GM12864 (cell line): ENCODE measurements at regions not wholly inside any gene's neighbourhood (a gene's known extent, or its start where the extent isn't known, plus 50 kb on each side); places are given as distances from the start of the nearest gene placed in this dataset.
A peak's percentile ranks its signal among the peaks of the same experiment; 100 is the strongest.
"Not testable (repeated sequence)": the region's sequence is repeated elsewhere in the genome, so short reads cannot be mapped to it uniquely, and the experiment has no call there.

Source experiments
- DNase-seq: peaks from one replicate; pipeline ENCODE4 v3.0.0-alpha.2; 2011; ENCODE audit warnings: low read depth
- H3K4me3 ChIP-seq: 2 replicates; pipeline ENCODE4 v1.5.1; 2011; ENCODE audit warnings: mild to moderate bottlenecking, low read depth, low read length, control low read depth
- TF ChIP-seq, protein P1 (sequence below): IDR thresholded peaks from 2 replicates; pipeline ENCODE4 v1.5.1; 2011; ENCODE audit warnings: low read depth, mild to moderate bottlenecking, moderate library complexity, low read length, control low read depth, inconsistent platforms; ENCODE audit errors: missing control alignments

DNA sequence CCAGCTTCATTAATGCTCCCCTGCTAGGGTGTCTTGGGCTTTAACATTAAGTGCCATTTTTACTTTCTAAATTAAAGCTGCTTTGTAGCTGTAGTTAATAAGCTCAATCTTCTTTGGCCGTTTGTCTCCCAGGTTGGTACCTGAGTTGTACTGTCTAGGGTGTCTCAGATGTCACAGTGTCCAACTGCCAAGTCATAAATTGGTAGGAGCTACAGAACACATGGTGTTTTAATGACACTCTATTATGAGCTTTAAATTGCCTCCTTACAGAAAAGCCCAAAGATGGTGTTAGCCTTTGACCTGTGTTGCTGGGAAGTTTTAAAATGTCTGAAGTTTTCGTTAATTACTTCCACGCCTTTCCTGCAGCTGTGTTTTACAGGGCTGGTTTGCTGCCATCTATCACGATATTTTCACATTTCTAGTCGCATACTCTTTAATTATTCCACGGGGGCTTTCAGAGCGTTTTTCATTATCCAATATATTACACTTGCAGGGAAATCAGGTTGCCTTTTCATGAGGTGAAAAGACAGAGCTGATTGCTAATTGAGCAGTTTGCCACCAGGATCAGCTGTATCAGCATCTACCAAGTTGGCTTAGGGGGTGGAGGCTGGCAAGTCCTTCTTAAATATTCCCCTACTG, 247.8 kb upstream of the PLPP4 start:
- no peak overlapping the region for H3K4me3 ChIP-seq
- TF ChIP-seq, protein P1, sequence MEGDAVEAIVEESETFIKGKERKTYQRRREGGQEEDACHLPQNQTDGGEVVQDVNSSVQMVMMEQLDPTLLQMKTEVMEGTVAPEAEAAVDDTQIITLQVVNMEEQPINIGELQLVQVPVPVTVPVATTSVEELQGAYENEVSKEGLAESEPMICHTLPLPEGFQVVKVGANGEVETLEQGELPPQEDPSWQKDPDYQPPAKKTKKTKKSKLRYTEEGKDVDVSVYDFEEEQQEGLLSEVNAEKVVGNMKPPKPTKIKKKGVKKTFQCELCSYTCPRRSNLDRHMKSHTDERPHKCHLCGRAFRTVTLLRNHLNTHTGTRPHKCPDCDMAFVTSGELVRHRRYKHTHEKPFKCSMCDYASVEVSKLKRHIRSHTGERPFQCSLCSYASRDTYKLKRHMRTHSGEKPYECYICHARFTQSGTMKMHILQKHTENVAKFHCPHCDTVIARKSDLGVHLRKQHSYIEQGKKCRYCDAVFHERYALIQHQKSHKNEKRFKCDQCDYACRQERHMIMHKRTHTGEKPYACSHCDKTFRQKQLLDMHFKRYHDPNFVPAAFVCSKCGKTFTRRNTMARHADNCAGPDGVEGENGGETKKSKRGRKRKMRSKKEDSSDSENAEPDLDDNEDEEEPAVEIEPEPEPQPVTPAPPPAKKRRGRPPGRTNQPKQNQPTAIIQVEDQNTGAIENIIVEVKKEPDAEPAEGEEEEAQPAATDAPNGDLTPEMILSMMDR, result no peak
- DNase-seq, result no peak

DNA sequence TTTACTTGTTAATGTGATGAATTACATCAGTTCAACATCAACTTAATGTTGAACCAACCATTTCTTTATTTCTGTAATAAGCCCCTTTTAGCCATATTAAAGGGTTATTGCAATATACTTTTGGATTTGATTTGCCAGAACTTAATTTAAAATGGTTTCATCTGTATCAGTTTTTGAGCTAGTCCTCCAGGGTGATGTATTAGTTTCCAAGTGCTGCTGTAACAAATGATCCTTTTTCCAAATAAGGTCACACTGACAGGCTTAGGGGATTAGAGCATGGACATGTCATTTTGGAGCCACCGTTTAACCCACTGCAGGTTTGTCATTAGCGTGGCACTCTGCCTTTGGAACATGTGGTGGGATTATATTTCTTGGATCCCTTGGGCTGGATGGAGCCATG, 244.8 kb upstream of the PLPP4 start:
- no peak for DNase-seq
- H3K4me3 ChIP-seq, result no peak overlapping the region
- TF ChIP-seq, protein P1, result no peak

DNA sequence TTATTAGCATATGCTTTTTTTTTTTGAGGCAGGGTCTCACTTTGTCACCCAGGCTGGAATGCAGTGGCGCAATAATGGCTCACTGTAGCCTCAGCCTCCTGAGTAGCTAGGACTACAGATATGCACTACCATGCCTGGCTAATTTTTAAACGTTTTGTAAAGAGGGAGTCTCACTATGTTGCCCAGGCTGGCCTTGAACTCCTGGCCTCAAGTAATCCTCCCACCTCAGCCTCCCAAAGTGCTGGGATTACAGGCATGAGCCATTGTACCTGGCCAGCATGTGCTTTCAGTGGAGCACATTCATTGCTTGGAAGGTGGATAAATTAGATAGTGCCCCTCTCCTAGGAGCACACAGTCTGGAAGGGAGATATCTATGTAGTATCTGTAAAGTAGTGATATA, 243.7 kb upstream of the PLPP4 start:
- H3K4me3 ChIP-seq, DNase-seq: not testable (repeated sequence)

DNA sequence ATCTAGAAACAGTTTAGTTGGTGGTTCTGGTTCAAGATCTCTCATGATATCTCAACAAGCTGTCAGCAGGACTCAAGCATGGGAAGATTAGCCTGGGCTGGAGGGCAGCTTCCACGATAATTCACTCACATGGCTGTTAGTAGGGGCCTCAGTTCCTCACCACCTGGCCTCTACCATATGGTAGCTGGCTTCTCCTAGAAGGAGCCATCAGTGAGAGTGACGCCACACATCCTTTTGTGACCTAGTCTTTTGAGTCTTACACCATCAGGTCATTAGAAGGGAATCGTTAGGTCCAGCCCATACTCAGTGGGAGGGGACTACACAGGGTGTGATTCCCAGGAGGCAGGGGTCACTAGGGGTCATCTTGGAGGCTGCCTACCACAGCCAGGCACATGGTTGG, 239.3 kb upstream of the PLPP4 start:
- TF ChIP-seq, protein P1, result no peak

DNA sequence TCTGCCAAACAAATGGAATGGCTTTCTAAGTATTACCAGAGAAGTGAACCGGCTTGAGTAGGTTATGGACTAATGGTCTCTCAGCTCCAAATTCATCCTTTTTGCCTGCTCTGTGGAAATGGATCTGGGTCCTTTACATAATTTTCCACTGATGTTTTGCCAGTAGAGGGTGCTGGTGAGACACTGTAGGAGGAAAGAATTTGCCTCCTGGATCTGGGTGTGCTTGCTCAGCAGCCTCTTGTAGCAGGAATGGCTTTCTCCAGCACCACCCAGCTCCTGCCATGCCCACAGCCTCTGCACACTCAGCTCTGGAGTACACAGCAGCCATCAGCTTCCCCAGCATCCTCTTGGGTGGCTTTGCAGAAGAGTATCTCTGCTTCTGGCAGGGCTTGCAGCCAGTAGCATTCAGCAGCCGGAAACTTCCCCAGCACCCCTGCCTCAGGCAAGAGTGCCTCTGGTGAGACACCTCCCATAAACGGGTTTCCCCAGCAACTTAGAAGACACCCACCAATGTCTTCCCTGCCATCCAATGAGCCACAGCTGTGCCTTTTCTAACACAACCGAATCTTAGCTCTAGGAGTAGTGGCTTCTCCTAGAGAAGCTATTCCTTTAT, 235.0 kb upstream of the PLPP4 start:
- peak; percentile 13 for DNase-seq

More for the DNA sequence above, 239.3 kb upstream of the PLPP4 start:
- H3K4me3 ChIP-seq, result no peak overlapping the region
- no peak for DNase-seq

DNA sequence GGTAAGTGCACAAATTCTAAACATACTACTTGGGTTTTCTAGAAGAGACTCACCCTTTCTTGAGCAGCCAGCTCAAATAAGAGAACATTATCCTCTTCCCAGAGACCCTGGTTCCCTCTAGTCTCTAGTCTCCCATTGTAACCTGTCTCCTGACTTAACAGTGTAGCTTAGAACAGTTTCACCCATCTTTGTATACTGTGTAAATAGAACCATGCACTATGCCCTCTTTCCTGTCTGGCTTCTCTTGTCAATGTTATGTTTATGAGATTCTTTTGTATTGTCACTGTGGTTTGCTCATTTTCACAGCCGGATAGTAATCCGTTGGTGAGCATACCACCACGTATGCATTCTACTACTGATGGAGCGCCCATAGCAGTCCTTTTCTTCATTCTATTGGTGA, 227.4 kb upstream of the PLPP4 start:
- TF ChIP-seq, protein P1, result no peak
- no peak overlapping the region for H3K4me3 ChIP-seq
- DNase-seq, result no peak

More for the DNA sequence above, 235.0 kb upstream of the PLPP4 start:
- H3K4me3 ChIP-seq, result no peak overlapping the region
- TF ChIP-seq, protein P1, result peak; percentile 80

DNA sequence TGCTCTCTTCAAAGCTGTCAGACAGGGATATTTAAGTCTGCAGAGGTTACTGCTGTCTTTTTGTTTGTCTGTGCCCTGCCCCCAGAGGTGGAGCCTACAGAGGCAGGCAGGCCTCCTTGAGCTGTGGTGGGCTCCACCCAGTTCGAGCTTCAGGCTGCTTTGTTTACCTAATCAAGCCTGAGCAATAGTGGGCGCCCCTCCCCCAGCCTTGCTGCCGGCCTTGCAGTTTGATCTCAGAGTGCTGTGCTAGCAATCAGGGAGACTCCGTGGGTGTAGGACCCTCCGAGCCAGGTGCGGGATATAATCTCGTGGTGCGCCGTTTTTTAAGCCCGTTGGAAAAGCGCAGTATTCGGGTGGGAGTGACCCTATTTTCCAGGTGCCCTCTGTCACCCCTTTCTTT, 217.3 kb upstream of the PLPP4 start:
- H3K4me3 ChIP-seq, DNase-seq: not testable (repeated sequence)

DNA sequence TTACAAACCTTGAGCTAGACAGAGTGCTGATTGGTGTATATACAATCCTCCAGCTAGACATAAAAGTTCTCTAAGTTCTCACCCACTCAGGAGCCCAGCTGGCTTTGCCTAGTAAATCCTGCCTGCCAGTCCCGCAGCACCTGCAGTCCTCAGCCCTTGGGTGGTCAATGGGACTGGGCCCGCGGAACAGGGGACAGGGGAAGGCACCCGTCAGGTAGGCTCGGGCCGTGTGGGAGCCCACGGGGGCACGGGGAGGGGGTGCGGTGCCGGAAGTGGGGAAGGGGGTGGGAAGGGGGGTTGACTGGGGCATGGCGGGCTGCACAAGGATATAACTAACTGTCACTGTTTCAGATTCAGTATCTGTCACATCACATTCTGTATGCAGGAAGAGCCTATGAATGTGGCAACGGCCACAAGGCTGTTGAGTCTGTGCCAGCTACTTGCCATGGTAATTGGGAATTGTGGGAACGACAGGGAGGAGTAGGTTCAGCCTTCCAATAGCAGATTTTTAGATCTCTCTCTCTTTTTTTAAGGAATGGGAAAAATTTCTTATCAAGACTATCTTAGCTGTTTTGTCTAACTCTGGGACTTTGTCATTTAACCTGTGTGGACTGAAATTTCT, 205.1 kb upstream of the PLPP4 start:
- no peak for DNase-seq
- TF ChIP-seq, protein P1, result no peak
- H3K4me3 ChIP-seq, result no peak overlapping the region
